NT2/D1 (cell line): ENCODE measurements at regions not wholly inside any gene's neighbourhood (a gene's known extent, or its start where the extent isn't known, plus 50 kb on each side); places are given as distances from the start of the nearest gene placed in this dataset.

ENCODE experiments used
- SUZ12 ChIP-seq: IDR thresholded peaks from 2 replicates; pipeline ENCODE4 v1.6.1; 2011; ENCODE audit not compliant: insufficient read length, insufficient read depth; ENCODE audit errors: extremely low read depth
- YY1 ChIP-seq: IDR thresholded peaks from 2 replicates; pipeline ENCODE4 v1.6.1; 2011; ENCODE audit not compliant: insufficient read length, insufficient read depth
- ZNF274 ChIP-seq: IDR thresholded peaks from 2 replicates; pipeline ENCODE4 v1.6.1; 2011; ENCODE audit warnings: mild to moderate bottlenecking, low read depth, low read length

DNA sequence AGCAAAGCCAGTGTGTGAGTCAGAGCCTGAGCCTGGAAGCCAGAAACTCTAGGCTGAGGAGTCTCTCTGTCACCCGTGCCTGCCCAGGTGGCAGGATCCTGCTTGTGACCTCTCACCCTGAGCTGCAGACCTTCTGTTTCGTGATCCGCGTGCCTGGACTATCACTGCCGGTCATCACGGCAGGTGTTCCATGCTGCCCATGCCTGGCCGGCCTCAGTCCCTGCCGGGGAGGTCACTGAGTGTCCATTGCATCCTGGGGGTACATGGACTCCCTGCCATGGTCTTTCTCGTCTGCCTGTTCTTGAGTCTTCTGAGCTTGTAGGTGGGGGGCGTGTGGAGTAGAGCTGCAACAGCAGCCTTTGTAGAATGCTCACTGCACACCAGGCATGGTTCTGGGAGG, 1032.4 kb downstream of the TBC1D22A start:
- TF ChIP-seq ZNF274: no peak
- TF ChIP-seq YY1: no peak
- TF ChIP-seq SUZ12: no peak
